CD4-positive, alpha-beta T cell treated with Interleukin-17A for 1 hour (primary cell): ENCODE measurements at regions not wholly inside any gene's neighbourhood (a gene's known extent, or its start where the extent isn't known, plus 50 kb on each side); places are given as distances from the start of the nearest gene placed in this dataset.
"Not testable (repeated sequence)": the region's sequence is repeated elsewhere in the genome, so short reads cannot be mapped to it uniquely, and the experiment has no call there.

ENCODE experiments used
- DNase-seq: peaks from one replicate; pipeline ENCODE4 v3.0.0-alpha.2; 2020

DNA sequence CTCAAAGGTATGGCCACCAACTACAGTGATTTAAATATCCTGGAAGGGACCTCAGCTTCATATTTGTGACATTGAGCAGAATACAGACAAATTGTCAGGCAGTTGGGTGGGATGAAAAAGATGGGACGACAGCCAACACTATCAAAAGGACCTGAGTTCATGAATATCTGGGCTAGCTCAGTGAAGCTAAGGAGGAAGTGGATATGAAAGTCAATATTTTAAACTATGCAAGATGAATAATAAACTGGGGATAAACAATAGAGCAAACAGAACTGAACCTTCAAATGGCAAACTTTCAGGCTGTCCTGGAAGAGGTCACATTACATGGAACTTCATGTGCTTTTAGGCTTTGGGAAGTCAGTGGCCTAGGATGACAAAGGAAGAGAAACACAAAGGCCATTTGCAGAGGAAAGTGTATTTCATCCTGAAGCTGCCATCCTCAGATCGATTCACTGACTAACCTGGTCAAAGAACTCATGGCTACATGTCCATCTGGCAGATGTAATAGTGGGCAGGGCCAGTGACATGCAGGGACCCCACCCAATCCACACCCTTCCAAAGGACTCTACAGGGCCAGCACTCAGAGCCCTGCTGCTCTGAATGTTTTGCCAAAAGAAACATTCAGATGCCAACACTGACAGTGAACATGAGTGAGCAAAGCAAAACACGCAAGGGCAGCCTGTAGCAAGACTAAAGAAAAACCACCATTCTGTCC is 175.7 kb downstream of the ETAA1 start:
- DNase-seq: no peak

DNA sequence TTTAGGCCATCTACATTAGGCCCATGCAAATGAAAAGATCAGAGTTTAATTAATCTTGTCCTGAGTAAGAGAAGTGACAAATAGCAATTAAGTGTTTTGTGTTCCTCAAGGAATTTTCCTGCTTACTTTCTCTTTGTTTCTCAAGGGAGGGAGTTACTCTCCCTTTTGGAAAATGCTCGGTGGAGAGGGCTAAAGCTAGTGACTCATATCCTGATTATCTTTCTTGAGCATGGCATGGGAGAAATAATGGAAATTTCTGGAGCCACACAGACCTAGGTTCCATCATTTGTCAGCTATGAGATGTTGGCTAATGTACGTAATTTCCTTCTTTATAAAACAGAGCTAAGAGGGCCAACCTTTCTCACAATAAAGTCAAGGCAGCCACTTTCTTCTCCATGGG is 177.1 kb downstream of the ETAA1 start:
- DNase-seq: no peak

DNA sequence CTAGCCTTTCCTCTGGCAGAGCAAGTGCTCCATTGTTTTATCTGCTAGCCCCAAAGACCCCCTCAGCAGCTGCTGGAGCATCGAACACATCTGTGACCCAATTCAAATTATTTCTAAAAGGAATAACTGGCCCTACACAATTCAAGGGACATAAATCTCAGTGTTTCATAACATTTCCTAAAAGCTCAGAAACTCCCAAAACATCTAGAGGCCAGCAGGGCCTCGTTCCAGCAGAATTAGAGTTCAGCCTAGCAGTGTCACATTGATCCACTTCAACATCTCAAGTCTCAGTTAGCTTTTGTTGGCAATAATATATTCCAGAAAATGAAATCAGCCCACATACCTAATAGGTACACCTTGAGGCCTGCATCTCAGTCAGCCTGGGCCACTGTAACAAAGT is 179.1 kb downstream of the ETAA1 start:
- no peak for DNase-seq

DNA sequence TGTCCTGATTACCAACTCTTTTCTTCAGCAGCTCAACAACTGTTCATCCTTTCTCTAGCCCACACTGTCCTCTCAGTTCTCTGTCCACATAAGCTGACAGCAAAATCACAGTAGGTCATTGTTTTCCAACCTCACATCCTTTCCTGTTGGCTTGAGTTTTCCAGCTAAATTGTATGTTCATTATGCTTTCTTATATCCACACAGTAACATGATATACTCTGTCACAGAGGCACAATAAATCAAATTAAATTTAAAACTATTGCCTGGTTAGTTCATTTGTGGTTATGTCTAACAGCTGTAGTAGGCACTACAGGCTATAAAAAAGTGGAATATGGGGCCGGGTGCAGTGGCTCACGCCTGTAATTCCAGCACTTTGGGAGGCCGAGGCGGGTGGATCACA is 179.9 kb downstream of the ETAA1 start:
- DNase-seq: no peak

DNA sequence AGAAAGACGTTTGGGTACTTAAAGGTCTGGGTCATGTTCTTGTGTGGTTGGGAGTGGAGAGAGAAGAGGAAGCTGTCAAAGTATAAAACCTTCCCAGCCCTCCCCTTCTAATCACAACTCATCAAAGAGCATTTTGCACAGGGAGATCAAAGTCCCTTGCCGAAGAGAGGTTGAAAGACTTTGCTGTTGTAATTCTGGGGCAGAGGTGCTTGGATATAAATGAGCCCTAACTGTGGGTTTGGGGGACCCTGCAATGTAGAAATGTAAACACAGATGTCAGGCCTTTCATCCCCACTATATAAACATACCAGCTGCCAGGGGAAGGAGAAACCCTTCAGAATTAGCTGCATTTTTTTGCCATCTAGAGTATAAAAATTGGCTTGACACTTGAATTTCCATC is 182.1 kb downstream of the ETAA1 start:
- no peak for DNase-seq

DNA sequence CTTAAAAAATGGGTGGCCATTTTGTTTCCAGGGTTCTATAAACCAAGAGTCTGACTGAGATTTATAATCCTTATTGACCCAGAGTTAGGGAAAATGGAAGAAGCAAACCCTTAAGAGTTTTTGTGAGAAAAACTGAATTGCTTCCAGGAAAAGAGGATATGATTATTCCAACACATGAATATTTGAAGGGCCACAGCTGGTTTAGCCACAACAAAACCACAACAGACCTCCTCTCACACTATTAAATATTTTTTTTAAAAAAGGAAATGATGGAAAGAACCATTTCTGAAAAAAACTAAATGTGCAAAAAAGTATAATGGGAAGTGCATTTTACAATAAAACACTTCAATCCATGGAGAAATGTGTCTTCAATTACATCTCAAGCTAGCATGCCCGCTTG is 182.7 kb downstream of the ETAA1 start:
- DNase-seq: no peak

DNA sequence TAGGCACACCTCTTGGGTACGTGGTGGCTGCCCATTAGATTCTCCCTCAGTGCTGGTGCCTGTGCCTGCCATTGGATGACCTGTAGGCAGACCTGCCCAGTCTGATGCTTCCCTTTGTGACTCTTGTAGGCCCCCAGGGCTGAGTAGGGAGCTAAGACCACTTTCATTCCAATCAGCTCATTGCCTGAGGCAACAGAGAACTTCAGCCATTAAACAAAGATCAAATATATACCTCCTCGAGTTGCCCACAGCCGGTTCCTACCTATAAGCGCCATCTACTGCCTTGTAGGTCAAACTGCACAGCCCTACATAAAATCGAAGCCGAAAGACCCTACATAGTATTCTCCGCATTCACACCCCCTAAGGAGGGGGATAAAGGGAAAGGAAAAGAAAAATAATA is 184.6 kb downstream of the ETAA1 start:
- no peak for DNase-seq

DNA sequence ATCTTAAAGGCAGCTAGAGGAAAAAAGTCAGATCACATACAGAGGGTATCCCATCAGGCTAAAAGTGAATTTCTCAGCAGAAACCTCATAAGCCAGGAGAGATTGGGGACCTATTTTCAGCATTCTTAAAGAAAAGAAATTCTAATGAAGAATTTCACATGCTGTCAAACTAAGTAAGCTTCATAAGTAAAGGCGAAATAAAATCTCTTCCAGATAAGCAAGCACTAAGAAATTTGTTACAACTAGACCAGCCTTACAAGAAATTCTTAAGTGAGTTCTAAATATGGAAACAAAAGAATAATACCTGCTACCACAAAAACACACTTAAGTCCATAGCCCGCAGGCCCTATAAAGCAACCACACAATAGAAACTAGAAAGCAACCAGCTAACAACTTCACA is 186.1 kb downstream of the ETAA1 start:
- no peak for DNase-seq

DNA sequence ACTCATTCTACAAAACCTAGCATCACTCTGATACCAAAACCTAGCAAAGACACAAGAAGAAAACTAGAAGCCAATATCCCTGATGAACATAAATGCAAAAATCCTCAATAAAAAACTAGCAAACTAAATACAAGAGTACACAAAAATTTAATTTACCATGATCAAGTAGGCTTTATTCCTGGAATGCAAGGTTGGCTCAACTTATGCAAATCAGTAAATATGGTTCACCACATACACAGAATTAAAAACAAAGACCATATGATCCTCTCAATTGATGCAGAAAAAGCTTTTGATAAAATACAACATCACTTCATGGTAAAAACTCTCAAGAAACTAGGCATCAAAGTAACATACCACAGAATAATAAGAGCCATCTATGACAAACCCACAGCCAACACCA is 188.3 kb downstream of the ETAA1 start:
- no peak for DNase-seq

DNA sequence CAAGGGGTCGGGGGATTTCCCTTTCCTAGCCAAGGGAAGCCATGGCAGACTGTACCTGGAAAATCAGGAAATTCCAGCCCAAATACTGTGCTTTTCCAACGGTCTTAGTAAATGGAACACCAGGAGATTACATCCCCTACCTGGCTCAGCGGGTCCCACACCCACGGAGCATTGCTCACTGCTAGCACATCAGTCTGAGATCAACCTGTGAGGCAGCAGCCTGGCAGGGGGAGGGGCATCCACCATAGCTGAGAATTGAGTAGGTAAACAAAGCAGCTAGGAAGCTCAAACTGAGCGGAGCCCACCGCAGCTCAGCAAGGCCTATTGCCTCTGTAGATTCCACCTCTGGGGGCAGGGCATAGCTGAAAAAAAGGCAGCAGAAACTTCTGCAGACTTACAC is 192.0 kb downstream of the ETAA1 start:
- not testable (repeated sequence) for DNase-seq

DNA sequence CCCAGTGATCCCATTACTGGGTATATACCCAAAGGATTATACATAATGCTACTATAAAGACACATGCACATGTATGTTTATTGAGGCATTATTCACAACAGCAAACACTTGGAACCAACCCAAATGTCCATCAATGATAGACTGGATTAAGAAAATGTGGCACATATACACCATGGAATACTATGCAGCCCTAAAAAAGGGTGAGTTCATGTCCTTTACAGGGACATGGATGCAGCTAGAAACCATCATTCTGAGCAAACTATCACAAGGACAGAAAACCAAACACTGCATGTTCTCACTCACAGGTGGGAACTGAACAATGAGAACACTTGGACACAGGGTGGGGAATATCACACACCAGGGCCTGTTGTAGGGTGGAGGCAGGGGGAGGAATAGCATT is 197.4 kb downstream of the ETAA1 start:
- not testable (repeated sequence) for DNase-seq

DNA sequence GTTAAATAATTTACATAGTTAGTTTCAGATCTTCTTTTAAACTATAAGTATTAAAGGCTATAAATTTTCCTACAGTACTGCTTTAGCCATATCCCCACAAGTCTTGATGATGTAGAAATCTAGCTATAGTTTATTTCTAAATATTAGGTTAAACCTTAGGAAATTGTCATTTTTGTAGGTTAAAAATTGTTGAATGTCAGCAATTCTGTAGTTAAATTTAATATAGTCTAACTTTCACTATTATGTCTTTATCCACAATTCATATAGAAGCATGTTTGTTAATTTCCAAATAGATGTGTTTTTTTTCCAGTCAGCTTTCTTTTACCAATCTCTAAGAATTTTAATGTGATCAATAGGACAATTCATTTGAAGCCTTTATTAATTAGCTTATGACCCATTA is 199.7 kb downstream of the ETAA1 start:
- DNase-seq: no peak

DNA sequence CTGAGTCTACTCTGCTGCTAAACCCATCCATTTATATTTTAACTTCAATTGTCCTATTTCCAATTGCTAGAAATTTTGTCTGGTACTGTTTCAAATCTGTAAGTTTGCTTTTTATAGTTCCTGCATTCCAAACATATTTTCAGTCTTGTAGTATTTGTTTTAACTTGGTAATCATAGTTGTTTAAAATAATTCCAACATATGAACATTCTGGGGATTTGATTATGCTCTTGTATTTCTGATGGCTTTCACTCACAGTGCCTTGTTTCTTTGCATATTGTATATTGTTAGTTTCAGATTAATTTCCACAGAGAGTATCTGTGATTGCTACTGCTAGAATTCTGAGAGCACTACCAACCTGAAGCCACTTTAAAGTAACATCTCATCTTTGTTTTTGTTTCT is 202.4 kb downstream of the ETAA1 start:
- DNase-seq: no peak

DNA sequence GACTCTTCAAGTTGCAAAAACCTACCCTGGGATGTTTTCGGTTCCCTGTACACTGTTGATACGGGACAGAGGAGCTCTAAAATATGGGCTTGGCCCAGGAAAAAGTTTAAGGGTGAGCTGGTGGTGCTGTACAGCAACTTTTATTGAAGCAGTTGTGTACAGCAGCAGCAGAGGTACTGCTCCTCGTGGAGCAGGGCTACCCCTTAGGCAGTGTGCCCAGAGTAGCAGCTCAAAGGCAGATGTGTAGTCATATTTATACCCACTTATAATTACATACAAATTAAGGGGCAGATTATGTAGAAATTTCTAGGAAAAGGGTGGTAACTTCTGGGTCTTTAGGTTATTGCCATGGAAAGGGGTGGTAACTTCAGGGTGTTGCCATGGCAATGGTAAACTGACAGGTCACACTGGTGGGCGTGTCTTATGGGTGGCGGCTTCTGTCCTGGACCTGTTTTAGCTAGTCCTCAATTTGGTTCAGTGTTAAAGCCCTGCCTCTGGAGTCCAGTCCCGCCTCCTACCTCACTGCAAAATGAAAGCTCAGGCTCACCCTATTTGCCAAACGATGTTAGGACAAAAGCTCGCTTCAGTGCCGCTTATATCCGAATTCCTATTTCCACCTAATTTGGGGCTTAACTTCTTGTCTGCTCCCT is 203.2 kb downstream of the ETAA1 start:
- no peak for DNase-seq

DNA sequence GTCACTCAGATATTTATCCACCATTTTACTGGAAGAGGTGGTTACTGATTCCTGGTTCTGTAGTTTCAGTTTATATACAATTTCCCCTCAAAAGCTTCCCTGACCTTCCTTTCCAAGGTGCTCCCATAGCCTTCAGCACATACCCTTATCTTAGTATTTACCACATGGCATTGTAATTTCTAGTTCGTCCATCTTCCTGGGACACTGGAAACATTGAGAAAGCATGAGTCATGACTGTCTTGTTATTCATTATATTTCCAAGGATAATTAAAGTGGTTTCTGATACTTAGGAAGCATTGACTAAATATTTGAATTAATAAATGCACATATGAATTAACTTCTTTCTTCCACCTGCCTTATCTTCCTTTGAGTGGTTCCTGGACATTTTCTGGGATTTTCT is 203.8 kb downstream of the ETAA1 start:
- DNase-seq: no peak

DNA sequence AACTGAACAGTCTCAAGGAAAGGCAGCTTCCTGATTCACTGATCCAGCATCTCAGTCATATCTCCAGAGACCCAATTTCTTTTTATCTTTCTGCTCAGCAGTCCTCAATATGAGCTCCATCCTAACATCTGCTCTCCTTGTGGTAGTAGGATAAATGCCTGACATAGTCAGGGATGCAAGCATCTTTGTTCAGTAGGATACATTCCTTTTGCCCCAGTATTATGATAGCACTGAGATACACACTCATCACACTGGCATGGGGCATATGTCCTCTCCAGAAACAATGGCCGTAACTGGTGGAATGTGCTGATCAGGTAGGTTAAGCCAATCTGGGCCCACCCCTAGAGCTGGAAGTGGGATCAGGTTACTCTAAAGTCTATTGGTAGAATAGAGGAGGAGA is 207.2 kb downstream of the ETAA1 start:
- no peak for DNase-seq

DNA sequence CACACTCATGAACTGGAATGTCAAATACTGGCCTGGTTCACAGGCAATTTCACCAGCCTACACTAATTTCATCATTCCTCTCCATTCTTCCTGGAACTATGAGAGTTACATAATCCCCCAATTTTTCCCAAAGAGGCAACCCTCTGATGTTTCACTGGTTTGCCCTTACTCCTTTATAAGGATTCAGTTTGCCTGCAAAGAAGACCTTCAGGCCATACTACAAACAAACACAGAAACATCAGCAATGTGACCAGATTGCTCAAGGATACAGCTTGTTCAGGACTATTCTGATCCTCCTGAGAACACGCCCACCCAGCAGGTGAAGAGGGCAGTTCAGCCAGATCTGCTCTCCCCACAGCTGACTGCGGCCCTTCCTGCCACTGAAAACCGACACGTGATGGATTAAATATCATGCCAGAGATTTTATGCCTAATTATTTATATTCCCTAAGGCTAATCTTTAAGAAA is 215.5 kb downstream of the ETAA1 start:
- no peak for DNase-seq

DNA sequence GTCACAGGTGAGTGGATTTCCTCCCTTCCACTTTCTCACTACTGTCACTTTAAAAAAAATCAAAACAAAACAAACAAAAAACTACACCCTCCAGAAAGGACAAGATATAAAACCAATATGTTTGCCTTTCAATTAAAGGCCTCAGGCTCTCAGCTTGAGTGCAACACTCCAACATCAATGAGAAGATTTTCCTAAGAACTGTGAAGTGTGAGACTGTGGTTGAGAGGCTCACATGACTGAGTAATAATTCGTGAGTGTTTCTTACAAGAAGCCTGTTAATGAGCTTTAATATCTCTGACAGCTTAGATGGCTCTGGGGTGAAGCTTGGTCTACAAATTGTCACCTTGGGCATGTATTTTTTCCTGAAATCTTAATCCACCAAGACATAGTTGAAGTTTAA is 216.1 kb downstream of the ETAA1 start:
- no peak for DNase-seq

DNA sequence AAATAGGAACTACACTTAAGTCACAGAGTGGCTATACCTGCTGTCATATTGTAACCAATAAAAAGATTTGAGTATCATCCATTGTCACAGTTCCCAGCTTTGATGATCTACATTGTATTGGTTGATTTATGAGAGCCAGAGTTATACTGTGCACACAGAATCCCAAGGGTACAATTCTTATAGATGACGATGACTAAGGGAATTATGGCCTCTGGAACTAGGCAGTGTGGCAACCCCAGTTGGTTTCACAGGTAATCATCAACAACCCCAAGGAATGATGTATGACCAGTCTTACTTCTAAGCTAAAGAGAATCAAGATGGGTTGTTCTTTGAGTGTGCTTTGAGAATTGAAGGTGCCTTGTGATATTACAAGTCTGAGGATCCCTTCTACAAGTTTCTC is 217.3 kb downstream of the ETAA1 start:
- DNase-seq: no peak

DNA sequence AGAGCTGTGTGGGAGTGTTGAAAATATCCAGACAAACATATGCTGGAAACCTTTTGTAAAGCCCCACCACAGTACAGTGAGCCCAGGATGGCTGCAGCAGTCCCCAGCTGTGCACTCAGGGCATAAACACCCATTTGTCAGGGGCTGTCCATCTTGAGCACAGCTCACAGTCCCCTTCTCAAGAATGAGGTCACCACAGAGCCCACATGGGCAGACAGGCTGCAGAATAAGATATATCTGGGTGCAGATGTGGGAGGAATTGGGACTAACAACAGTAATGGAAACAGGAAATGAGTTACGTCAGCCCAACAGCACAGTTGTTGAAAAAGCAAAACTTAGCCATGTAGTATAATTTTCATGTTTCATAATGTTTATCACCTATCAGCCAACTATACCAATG is 219.6 kb downstream of the ETAA1 start:
- DNase-seq: no peak

DNA sequence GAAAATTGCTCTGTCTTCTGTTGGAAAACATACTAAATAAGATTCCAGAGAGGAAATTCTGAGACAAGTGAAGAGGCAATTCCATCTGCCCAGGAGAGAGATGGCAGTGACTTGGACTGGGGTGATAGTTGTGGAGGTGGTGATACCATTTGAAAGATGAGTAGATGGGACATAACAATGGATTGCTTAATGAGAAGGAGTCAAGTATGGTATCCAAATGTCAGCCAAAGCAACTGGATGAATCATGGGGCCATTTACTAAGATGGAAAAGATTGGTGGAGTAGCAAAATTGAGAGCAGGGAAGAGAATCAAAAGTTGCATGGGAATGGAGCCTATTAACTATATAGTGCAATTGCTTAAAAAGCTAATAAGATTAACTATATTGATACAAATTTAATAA is 222.1 kb downstream of the ETAA1 start:
- DNase-seq: no peak

DNA sequence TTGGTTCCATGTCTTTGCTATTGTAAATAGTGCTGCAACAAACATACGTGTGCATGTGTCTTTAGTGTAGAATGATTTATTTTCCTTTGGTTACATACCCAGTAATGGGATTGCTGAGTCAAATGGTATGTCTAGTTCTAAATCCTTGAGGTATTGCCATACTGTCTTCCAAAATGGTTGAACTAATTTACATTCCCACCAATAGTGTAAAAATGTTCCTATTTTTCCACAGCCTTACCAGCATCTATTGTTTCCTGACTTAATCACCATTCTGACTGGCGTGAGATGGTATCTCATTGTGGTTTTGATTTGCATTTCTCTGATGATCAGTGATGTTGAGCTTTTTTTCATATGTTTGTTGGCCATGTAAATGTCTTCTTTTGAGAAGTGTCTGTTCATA is 226.6 kb downstream of the ETAA1 start:
- not testable (repeated sequence) for DNase-seq

DNA sequence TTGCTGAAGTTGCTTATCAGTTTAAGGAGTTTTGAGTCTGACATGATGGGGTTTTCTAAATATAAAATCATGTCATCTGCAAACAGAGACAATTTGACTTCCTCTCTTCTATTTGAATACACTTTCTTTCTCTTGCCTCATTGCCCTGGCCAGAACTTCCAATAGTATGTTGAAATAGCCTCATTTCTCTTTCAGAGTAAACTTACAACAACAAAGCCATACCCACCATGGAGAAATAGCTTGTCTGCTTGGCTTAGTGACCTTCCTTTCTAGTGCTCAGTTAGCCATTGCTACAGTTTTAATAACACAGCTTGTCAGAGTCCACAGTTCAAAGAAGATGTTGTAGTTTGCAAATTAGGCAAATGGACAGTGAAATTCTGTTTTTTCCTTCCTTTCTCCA is 228.0 kb downstream of the ETAA1 start:
- no peak for DNase-seq

DNA sequence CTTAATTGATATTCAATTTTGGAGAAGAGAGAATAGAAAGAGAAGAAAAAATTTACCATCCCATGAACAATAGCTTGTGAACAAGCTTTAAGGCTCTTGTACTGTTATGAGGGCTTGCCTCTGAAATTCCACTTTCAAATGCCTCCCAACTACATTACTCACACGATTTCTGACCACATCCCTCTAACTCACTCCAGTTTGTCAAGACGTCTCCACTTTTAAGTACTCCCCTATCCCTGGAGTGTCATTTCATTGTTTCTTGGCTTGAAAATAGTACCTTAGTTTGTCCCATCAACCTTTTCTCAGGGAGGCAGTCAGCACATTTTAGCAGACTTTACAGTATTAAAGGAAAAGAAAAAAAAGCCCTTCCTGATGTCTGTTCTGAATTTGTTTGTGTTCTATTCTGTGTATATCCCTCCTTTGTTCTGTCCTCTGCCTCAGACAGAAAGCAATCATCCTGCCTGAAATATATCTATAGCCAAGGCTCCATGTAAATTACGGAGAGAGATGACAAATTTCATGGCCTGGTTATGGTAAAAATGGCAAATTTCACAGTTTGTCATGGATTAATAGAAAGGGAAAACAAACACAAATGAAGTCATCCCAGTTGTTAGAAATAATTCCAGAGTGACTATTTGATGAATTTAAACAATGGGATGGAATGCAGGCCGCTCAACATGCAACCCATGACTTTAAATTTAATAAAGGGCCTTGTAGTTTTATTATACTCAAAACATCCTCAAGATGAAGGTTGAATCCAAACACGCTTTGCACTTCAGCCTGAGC is 228.8 kb downstream of the ETAA1 start:
- DNase-seq: no peak
